ENCODE measurements at regions not wholly inside any gene's neighbourhood (a gene's known extent, or its start where the extent isn't known, plus 50 kb on each side); places are given as distances from the start of the nearest gene placed in this dataset.

GRCh38 chr12:116483959-116484750, 75.0 kb upstream of the MAP1LC3B2 start:
- no peak for DNase-seq (ENCODE audit: low spot score)

- no peak for DNase-seq (ENCODE audit: low spot score)
These were observed 74.4 kb upstream of the MAP1LC3B2 start for GRCh38 chr12:116484807-116485206.

GRCh38 chr12:116489116-116489515, 70.1 kb upstream of the MAP1LC3B2 start:
- no peak for DNase-seq (ENCODE audit: low spot score)

- no peak for DNase-seq (ENCODE audit: low spot score)
These were observed 68.7 kb upstream of the MAP1LC3B2 start for GRCh38 chr12:116490471-116490870.

- DNase-seq (ENCODE audit: low spot score) = no peak
These were observed 66.4 kb upstream of the MAP1LC3B2 start for GRCh38 chr12:116492703-116493324.

- no peak for DNase-seq (ENCODE audit: low spot score)
These were observed 63.9 kb upstream of the MAP1LC3B2 start for GRCh38 chr12:116495260-116495659.

- no peak for DNase-seq (ENCODE audit: low spot score)
These were observed 62.1 kb upstream of the MAP1LC3B2 start for GRCh38 chr12:116497051-116497591.

- no peak for DNase-seq (ENCODE audit: low spot score)
These were observed 60.7 kb upstream of the MAP1LC3B2 start for GRCh38 chr12:116498471-116498870.

- no peak for DNase-seq (ENCODE audit: low spot score)
These were observed 56.9 kb upstream of the MAP1LC3B2 start for GRCh38 chr12:116502141-116502725.

- DNase-seq (ENCODE audit: low spot score) = no peak
These were observed 56.1 kb upstream of the MAP1LC3B2 start for GRCh38 chr12:116502989-116503496.

- no peak for DNase-seq (ENCODE audit: low spot score)
These were observed 54.7 kb upstream of the MAP1LC3B2 start for GRCh38 chr12:116504438-116504837.

- DNase-seq (ENCODE audit: low spot score) = no peak
These were observed 52.5 kb upstream of the MAP1LC3B2 start for GRCh38 chr12:116506697-116507064.

- peak; percentile 49 for DNase-seq (ENCODE audit: low spot score)
These were observed 50.7 kb upstream of the MAP1LC3B2 start for GRCh38 chr12:116508145-116509121.
